ACC112 (cell line): ENCODE measurements at regions not wholly inside any gene's neighbourhood (a gene's known extent, or its start where the extent isn't known, plus 50 kb on each side); places are given as distances from the start of the nearest gene placed in this dataset.
A peak's percentile ranks its signal among the peaks of the same experiment; 100 is the strongest.
"Not testable (repeated sequence)": the region's sequence is repeated elsewhere in the genome, so short reads cannot be mapped to it uniquely, and the experiment has no call there.

Source experiments
- H2AFZ ChIP-seq: fragments of 200-600 bp; sonication (generic); one replicate; pipeline ENCODE4 v1.6.0; 2017; ENCODE audit warnings: antibody characterized with exemption, low read length; ENCODE audit not compliant: unreplicated experiment
- H3K27ac ChIP-seq: fragments of 200-600 bp; sonication (generic); 2 replicates; pipeline ENCODE4 v1.5.1; 2014; ENCODE audit warnings: low read depth, mild to moderate bottlenecking, antibody characterized with exemption, low read length, moderate library complexity
- H3K27me3 ChIP-seq: fragments of 200-600 bp; sonication (generic); 2 replicates; pipeline ENCODE4 v1.6.1; 2014; ENCODE audit warnings: mild to moderate bottlenecking, antibody characterized with exemption, low read length, moderate library complexity, mixed read lengths; ENCODE audit not compliant: insufficient read depth
- H3K36me3 ChIP-seq: fragments of 200-600 bp; sonication (generic); 2 replicates; pipeline ENCODE4 v1.6.1; 2016; ENCODE audit warnings: mild to moderate bottlenecking, antibody characterized with exemption, low read length, moderate library complexity, mixed read lengths; ENCODE audit not compliant: insufficient read depth
- H3K4me1 ChIP-seq: fragments of 200-600 bp; sonication (generic); one replicate; pipeline ENCODE4 v1.6.1; 2016; ENCODE audit warnings: low read length, mixed read lengths; ENCODE audit not compliant: insufficient read depth, unreplicated experiment, control insufficient read depth
- H3K4me3 ChIP-seq: fragments of 200-600 bp; sonication (generic); 2 replicates; pipeline ENCODE4 v1.5.1; 2014; ENCODE audit warnings: mild to moderate bottlenecking, low read depth, low read length
- H3K79me2 ChIP-seq: fragments of 200-600 bp; sonication (generic); one replicate; pipeline ENCODE4 v1.6.0; 2016; ENCODE audit warnings: low read length; ENCODE audit not compliant: control insufficient read depth, unreplicated experiment, insufficient read depth

GRCh38 chr1:55430720-55431119 is 215.6 kb upstream of the USP24 start:
- H3K4me3 ChIP-seq, H3K27me3 ChIP-seq, H2AFZ ChIP-seq, H3K79me2 ChIP-seq, H3K36me3 ChIP-seq: not testable (repeated sequence)
- H3K27ac ChIP-seq, result peak overlapping the region; percentile 100
- H3K4me1 ChIP-seq, result peaks cover 38% of the 10 kb centered on the region

- not testable (repeated sequence) for H2AFZ ChIP-seq, H3K27me3 ChIP-seq, H3K36me3 ChIP-seq, H3K79me2 ChIP-seq
- Histone ChIP-seq H3K4me3 (peak overlapping the region; percentile 32; the same call in 1 of the 2 replicates), H3K27ac (peak overlapping the region; percentile 100), H3K4me1 (peaks cover 38% of the 10 kb centered on the region)
Observed at GRCh38 chr1:55430206-55430605, 215.0 kb upstream of the USP24 start.

GRCh38 chr1:55428944-55429931 is 214.1 kb upstream of the USP24 start:
- Histone ChIP-seq H3K4me1 (peaks cover 38% of the 10 kb centered on the region), H3K27me3 (no peaks in the 10 kb centered on the region), H3K79me2 (no peaks in the 10 kb centered on the region), H3K36me3 (peaks cover 5% of the 10 kb centered on the region; the same call in 1 of the 2 replicates), H3K27ac (peak overlapping the region; percentile 100), H2AFZ (peak overlapping the region; percentile 23), H3K4me3 (peak overlapping the region; percentile 32; the same call in 1 of the 2 replicates)

GRCh38 chr1:55428231-55428630 is 213.1 kb upstream of the USP24 start:
- Histone ChIP-seq H3K27ac (peak overlapping the region; percentile 100), H3K79me2 (no peaks in the 10 kb centered on the region), H3K27me3 (no peaks in the 10 kb centered on the region), H3K36me3 (peaks cover 3% of the 10 kb centered on the region; the same call in 1 of the 2 replicates), H3K4me1 (peaks cover 38% of the 10 kb centered on the region), H2AFZ (peak overlapping the region; percentile 23), H3K4me3 (no peak overlapping the region; the same call in 1 of the 2 replicates)

GRCh38 chr1:55427606-55428005 is 212.4 kb upstream of the USP24 start:
- peak overlapping the region; percentile 100 for H3K27ac ChIP-seq
- no peak overlapping the region for H2AFZ ChIP-seq
- no peaks in the 10 kb centered on the region for H3K36me3 ChIP-seq
- H3K27me3 ChIP-seq, result no peaks in the 10 kb centered on the region
- peaks cover 38% of the 10 kb centered on the region for H3K4me1 ChIP-seq
- H3K79me2 ChIP-seq, result no peaks in the 10 kb centered on the region
- H3K4me3 ChIP-seq, result no peak overlapping the region

GRCh38 chr1:55426619-55427018 is 211.5 kb upstream of the USP24 start:
- Histone ChIP-seq H2AFZ (peak overlapping the region; percentile 7), H3K27ac (peak overlapping the region; percentile 39; the same call in 1 of the 2 replicates), H3K4me1 (peaks cover 42% of the 10 kb centered on the region), H3K27me3 (no peaks in the 10 kb centered on the region), H3K36me3 (no peaks in the 10 kb centered on the region), H3K79me2 (no peaks in the 10 kb centered on the region), H3K4me3 (no peak overlapping the region)

- Histone ChIP-seq H3K4me3 (no peak overlapping the region), H3K79me2 (no peaks in the 10 kb centered on the region), H3K4me1 (peaks cover 47% of the 10 kb centered on the region), H3K27me3 (no peaks in the 10 kb centered on the region), H3K36me3 (no peaks in the 10 kb centered on the region), H2AFZ (no peak overlapping the region), H3K27ac (no peak overlapping the region)
Observed at GRCh38 chr1:55426156-55426555, 211.0 kb upstream of the USP24 start.

GRCh38 chr1:55425310-55425930 is 210.3 kb upstream of the USP24 start:
- Histone ChIP-seq H3K79me2 (no peaks in the 10 kb centered on the region), H3K27ac (no peak overlapping the region), H3K4me1 (peaks cover 47% of the 10 kb centered on the region), H3K27me3 (no peaks in the 10 kb centered on the region), H3K4me3 (no peak overlapping the region), H3K36me3 (no peaks in the 10 kb centered on the region), H2AFZ (no peak overlapping the region)

GRCh38 chr1:55423376-55423775 is 208.2 kb upstream of the USP24 start:
- peaks cover 35% of the 10 kb centered on the region for H3K4me1 ChIP-seq
- H3K27ac ChIP-seq, result no peak overlapping the region
- no peak overlapping the region for H3K4me3 ChIP-seq
- no peaks in the 10 kb centered on the region for H3K27me3 ChIP-seq
- no peaks in the 10 kb centered on the region for H3K79me2 ChIP-seq
- H3K36me3 ChIP-seq, result no peaks in the 10 kb centered on the region
- H2AFZ ChIP-seq, result no peak overlapping the region

GRCh38 chr1:55420929-55421716 is 206.0 kb upstream of the USP24 start:
- peak overlapping the region; percentile 44 for H3K27ac ChIP-seq

More at GRCh38 chr1:55420929-55421716, 206.0 kb upstream of the USP24 start:
- peak overlapping the region; percentile 19 for H2AFZ ChIP-seq
- peaks cover 20% of the 10 kb centered on the region for H3K4me1 ChIP-seq
- H3K79me2 ChIP-seq, result no peaks in the 10 kb centered on the region
- H3K4me3 ChIP-seq, result no peak overlapping the region
- no peaks in the 10 kb centered on the region for H3K36me3 ChIP-seq
- H3K27me3 ChIP-seq, result no peaks in the 10 kb centered on the region
